ENCODE measurements at regions not wholly inside any gene's neighbourhood (a gene's known extent, or its start where the extent isn't known, plus 50 kb on each side); places are given as distances from the start of the nearest gene placed in this dataset.

GRCh38 chr18:46352520-46353250 is 248.5 kb downstream of the HAUS1 start:
- Histone ChIP-seq H3K36me3 (replicated peaks in 1 of 2; ENCODE audit: control extremely low read depth in 1 of 2, control insufficient read depth in 1 of 2, extremely low read depth in 1 of 2, insufficient read depth in 2 of 2, low read length in 1 of 2) (no peaks in the 10 kb centered on the region), H3K79me2 (ENCODE audit: control insufficient read depth, insufficient read depth, low read length) (no peaks in the 10 kb centered on the region), H3K27me3 (replicated peaks in 1 of 4; ENCODE audit: control extremely low read depth in 1 of 4, control insufficient read depth in 3 of 4, insufficient read depth in 4 of 4, low read length in 3 of 4) (no peaks in the 10 kb centered on the region), H3K9me3 (ENCODE audit: control extremely low read depth in 1 of 3, control insufficient read depth in 2 of 3, insufficient read depth in 1 of 3, low read length in 2 of 3) (no peaks in the 10 kb centered on the region), H3K9ac (ENCODE audit: low read length) (no peak overlapping the region), H3K4me2 (replicated peaks; ENCODE audit: low read depth, low read length, poor library complexity, severe bottlenecking) (no peak overlapping the region), H4K20me1 (ENCODE audit: control insufficient read depth, insufficient read depth, low read length, poor library complexity, severe bottlenecking) (no peaks in the 10 kb centered on the region), H2AFZ (ENCODE audit: insufficient read depth, low read depth, low read length, poor library complexity, severe bottlenecking) (no peak overlapping the region), H3K4me1 (ENCODE audit: control insufficient read depth in 2 of 2, insufficient read depth in 2 of 2, low read length in 2 of 2) (no peaks in the 10 kb centered on the region), H3K27ac (ENCODE audit: low read length in 2 of 2) (no peak overlapping the region), H3K4me3 (ENCODE audit: control extremely low read depth in 1 of 5, extremely low read depth in 1 of 5, insufficient read depth in 1 of 5, low read depth in 2 of 5, low read length in 4 of 5) (no peak overlapping the region)
- TF ChIP-seq EZH2 (IDR thresholded peaks at IDR 0.05; ENCODE audit: borderline replicate concordance, insufficient read depth, low read depth, low read length, poor library complexity, severe bottlenecking): no peak
- TF ChIP-seq, protein P1, sequence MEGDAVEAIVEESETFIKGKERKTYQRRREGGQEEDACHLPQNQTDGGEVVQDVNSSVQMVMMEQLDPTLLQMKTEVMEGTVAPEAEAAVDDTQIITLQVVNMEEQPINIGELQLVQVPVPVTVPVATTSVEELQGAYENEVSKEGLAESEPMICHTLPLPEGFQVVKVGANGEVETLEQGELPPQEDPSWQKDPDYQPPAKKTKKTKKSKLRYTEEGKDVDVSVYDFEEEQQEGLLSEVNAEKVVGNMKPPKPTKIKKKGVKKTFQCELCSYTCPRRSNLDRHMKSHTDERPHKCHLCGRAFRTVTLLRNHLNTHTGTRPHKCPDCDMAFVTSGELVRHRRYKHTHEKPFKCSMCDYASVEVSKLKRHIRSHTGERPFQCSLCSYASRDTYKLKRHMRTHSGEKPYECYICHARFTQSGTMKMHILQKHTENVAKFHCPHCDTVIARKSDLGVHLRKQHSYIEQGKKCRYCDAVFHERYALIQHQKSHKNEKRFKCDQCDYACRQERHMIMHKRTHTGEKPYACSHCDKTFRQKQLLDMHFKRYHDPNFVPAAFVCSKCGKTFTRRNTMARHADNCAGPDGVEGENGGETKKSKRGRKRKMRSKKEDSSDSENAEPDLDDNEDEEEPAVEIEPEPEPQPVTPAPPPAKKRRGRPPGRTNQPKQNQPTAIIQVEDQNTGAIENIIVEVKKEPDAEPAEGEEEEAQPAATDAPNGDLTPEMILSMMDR (IDR thresholded peaks at IDR 0.05): no peak
- Mint-ChIP-seq H3K4me3 (no peak overlapping the region), H3K27me3 (peaks cover 3% of the 10 kb centered on the region), H3K9me3 (ENCODE audit: insufficient read depth) (no peaks in the 10 kb centered on the region), H3K4me1 (no peaks in the 10 kb centered on the region), H3K27ac (no peak overlapping the region)
- WGBS (ENCODE audit: insufficient coverage): 64% methylated on average over 2 of the region's 5 CpGs
- ChIA-PET POLR2A (no interaction called here), CTCF (no interaction called here)
- DNase-seq: no peak
- no peak for ATAC-seq (ENCODE audit: low read depth)
- intact Hi-C loops (cut with micrococcal nuclease): no loop called here

DNA sequence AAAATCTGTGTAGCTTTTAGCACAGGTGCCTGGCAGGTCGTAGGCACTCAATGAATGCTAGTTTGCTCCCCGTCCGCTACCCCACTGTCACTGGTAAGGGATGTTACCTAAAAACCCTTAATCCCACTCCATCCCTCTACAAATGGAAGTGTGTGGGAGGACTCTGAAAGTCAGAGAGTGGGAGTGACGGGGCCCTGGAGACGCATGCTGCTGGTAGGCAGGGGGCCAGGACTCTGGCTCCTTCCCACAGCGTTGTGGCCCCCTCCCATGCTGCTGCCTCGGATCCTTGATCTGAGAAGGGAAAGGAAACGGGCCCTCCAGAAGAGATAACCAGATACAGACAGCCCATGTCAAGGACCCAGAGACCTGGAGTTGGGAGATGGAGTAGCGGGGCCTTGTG is 249.3 kb downstream of the HAUS1 start:
- TF ChIP-seq, protein P1 (IDR thresholded peaks at IDR 0.05): no peak
- TF ChIP-seq EZH2 (IDR thresholded peaks at IDR 0.05; ENCODE audit: borderline replicate concordance, insufficient read depth, low read depth, low read length, poor library complexity, severe bottlenecking): no peak
- Histone ChIP-seq H3K27me3 (replicated peaks in 1 of 4; ENCODE audit: control extremely low read depth in 1 of 4, control insufficient read depth in 3 of 4, insufficient read depth in 4 of 4, low read length in 3 of 4) (no peaks in the 10 kb centered on the region), H2AFZ (ENCODE audit: insufficient read depth, low read depth, low read length, poor library complexity, severe bottlenecking) (no peak overlapping the region), H3K4me2 (replicated peaks; ENCODE audit: low read depth, low read length, poor library complexity, severe bottlenecking) (no peak overlapping the region), H3K4me1 (ENCODE audit: control insufficient read depth in 2 of 2, insufficient read depth in 2 of 2, low read length in 2 of 2) (no peaks in the 10 kb centered on the region), H3K27ac (ENCODE audit: low read length in 2 of 2) (no peak overlapping the region), H4K20me1 (ENCODE audit: control insufficient read depth, insufficient read depth, low read length, poor library complexity, severe bottlenecking) (no peaks in the 10 kb centered on the region), H3K79me2 (ENCODE audit: control insufficient read depth, insufficient read depth, low read length) (no peaks in the 10 kb centered on the region), H3K9ac (ENCODE audit: low read length) (no peak overlapping the region), H3K4me3 (ENCODE audit: control extremely low read depth in 1 of 5, extremely low read depth in 1 of 5, insufficient read depth in 1 of 5, low read depth in 2 of 5, low read length in 4 of 5) (no peak overlapping the region), H3K9me3 (ENCODE audit: control extremely low read depth in 1 of 3, control insufficient read depth in 2 of 3, insufficient read depth in 1 of 3, low read length in 2 of 3) (peaks cover 0 to 2% (median 0%) of the 10 kb centered on the region in 3 donors), H3K36me3 (replicated peaks in 1 of 2; ENCODE audit: control extremely low read depth in 1 of 2, control insufficient read depth in 1 of 2, extremely low read depth in 1 of 2, insufficient read depth in 2 of 2, low read length in 1 of 2) (no peaks in the 10 kb centered on the region)
- ChIA-PET POLR2A (no interaction called here), CTCF (no interaction called here)
- ATAC-seq (ENCODE audit: low read depth) (no peak), DNase-seq (no peak)
- 86% methylated on average over 4 of the region's 9 CpGs for WGBS (ENCODE audit: insufficient coverage)
- intact Hi-C loops (cut with micrococcal nuclease): no loop called here
- Mint-ChIP-seq H3K4me1 (no peaks in the 10 kb centered on the region), H3K4me3 (no peak overlapping the region), H3K27ac (no peak overlapping the region), H3K9me3 (ENCODE audit: insufficient read depth) (no peaks in the 10 kb centered on the region), H3K27me3 (peaks cover 3% of the 10 kb centered on the region)

Measured in B cell (primary cell).